Gastrocnemius medialis (tissue), 4 donors: ENCODE measurements at regions not wholly inside any gene's neighbourhood (a gene's known extent, or its start where the extent isn't known, plus 50 kb on each side); places are given as distances from the start of the nearest gene placed in this dataset.

Experiments used
- ATAC-seq, 2 donors: fragments of 150-250 bp; one replicate each; pipeline ENCODE4 v1.9.1; 2016
- DNase-seq, 2 donors: peaks; one replicate each; pipeline ENCODE4 v3.0.0-alpha.2; 2019
- H3K27ac ChIP-seq, 4 donors: fragments of 200-600 bp; sonication (generic); 1 replicate in 1 of 4; 2 replicates in 3 of 4; pipeline ENCODE4 v1.5.1; 2016 to 2018; ENCODE audit warnings: mild to moderate bottlenecking in 2 of 4, moderate library complexity in 1 of 4
- H3K27me3 ChIP-seq, 3 donors: fragments of 200-600 bp; sonication (generic) in 2 of 3; 1 replicate in 1 of 3; 2 replicates in 2 of 3; pipeline versions ENCODE4 v1.5.1 to v1.6.0; 2016 to 2019; ENCODE audit warnings: mild to moderate bottlenecking in 1 of 3, moderate library complexity in 1 of 3
- H3K36me3 ChIP-seq, 2 donors: fragments of 200-600 bp; sonication (generic) in 1 of 2; one replicate each; pipeline ENCODE4 v1.5.1; 2017 to 2018
- H3K4me1 ChIP-seq, 2 donors: fragments of 200-600 bp; sonication (generic) in 1 of 2; one replicate each; pipeline ENCODE4 v1.5.1; 2016 to 2017; ENCODE audit warnings: mild to moderate bottlenecking in 2 of 2
- H3K4me3 ChIP-seq, 4 donors: fragments of 200-600 bp; sonication (generic) in 3 of 4; 1 replicate in 1 of 4; 2 replicates in 3 of 4; pipeline ENCODE4 v1.5.1; 2016 to 2019; ENCODE audit warnings: mild to moderate bottlenecking in 2 of 4
- H3K9me3 ChIP-seq, 3 donors: fragments of 200-600 bp; sonication (generic) in 2 of 3; 1 replicate in 1 of 3; 2 replicates in 2 of 3; pipeline ENCODE4 v1.5.1; 2016 to 2019
- POLR2A ChIP-seq, 2 donors: fragments of 450-650 bp; IDR thresholded peaks; one replicate each; pipeline ENCODE4 v1.6.1; 2017; ENCODE audit warnings: antibody characterized with exemption in 2 of 2, mild to moderate bottlenecking in 2 of 2, moderate library complexity in 2 of 2
- in situ Hi-C, 4 donors: fragments of 200-750 bp; cut with MboI; loops; one replicate each; pipeline versions ENCODE4 v1.15.0 to v1.8.0; 2017; ENCODE audit warnings: low sequenced_read_pairs in 4 of 4
- intact Hi-C: fragments of 100-400 bp; cut with DNase I; formaldehyde crosslinking; loops from one replicate; pipeline ENCODE4 v1.15.1; 2023; ENCODE audit warnings: low total_unique reads
- TF ChIP-seq, protein P1 (sequence below), 5 experiments: fragments of 450-650 bp in 3 of 5; fragments of 200-600 bp in 2 of 5; sonication (generic) in 2 of 5; IDR thresholded peaks in 4 of 5; conservative IDR thresholded peaks in 1 of 5; 1 replicate in 4 of 5; 2 replicates in 1 of 5; pipeline ENCODE4 v1.5.1; 2016 to 2019; ENCODE audit warnings: antibody characterized with exemption in 5 of 5, mild to moderate bottlenecking in 3 of 5, moderate library complexity in 3 of 5

DNA sequence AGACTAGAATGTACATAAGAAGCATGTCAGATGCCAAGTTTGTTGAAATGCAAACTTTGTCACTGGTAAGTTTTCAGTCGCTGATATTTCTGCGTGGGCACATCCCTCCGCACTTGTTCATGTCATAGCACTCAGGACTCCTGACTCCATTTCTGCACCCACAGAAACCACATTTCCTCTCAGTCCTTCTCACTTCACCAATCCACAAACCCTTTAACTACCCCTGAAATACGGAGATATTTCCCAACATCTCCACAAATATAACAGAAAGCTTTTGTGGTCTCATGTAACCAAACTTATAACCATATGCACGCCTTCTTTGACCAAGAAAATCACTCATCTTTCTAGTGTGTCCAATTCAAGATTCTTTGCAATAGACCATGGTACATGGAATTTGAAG is 276.9 kb upstream of the ERBB4 start:
- Histone ChIP-seq H3K4me1 (peaks cover 0 to 17% of the 10 kb centered on the region in 2 donors), H3K36me3 (no peaks in the 10 kb centered on the region), H3K4me3 (no peak overlapping the region), H3K27ac (no peak overlapping the region), H3K9me3 (no peaks in the 10 kb centered on the region), H3K27me3 (no peaks in the 10 kb centered on the region)
- intact Hi-C loops: no loop called here
- DNase-seq (no peak), ATAC-seq (no peak)
- in situ Hi-C loops: no loop called here
- TF ChIP-seq, protein P1, sequence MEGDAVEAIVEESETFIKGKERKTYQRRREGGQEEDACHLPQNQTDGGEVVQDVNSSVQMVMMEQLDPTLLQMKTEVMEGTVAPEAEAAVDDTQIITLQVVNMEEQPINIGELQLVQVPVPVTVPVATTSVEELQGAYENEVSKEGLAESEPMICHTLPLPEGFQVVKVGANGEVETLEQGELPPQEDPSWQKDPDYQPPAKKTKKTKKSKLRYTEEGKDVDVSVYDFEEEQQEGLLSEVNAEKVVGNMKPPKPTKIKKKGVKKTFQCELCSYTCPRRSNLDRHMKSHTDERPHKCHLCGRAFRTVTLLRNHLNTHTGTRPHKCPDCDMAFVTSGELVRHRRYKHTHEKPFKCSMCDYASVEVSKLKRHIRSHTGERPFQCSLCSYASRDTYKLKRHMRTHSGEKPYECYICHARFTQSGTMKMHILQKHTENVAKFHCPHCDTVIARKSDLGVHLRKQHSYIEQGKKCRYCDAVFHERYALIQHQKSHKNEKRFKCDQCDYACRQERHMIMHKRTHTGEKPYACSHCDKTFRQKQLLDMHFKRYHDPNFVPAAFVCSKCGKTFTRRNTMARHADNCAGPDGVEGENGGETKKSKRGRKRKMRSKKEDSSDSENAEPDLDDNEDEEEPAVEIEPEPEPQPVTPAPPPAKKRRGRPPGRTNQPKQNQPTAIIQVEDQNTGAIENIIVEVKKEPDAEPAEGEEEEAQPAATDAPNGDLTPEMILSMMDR (IDR thresholded peaks at IDR 0.05 in 4 of 5, conservative IDR thresholded peaks at IDR 0.05 in 1 of 5): no peak
- TF ChIP-seq POLR2A (IDR thresholded peaks at IDR 0.05): no peak

DNA sequence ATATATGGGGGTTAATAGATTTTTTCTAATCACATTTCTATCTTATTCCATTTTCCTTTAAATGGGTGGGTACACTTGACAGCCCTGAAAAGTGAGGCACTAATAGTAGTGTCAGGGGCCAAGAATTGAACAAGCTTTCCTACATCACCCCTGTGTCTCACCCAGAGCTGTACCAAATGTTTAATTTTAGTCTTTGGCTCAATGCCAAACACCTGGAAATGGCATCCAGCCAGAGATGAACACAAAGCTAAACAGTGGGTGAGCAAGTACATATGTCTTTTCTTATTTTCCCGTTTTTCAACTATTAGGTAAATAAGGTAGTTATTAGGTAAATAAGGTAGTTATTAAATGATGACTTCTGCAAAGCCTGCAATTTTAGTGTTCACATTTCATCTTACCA is 276.3 kb upstream of the ERBB4 start:
- H3K27me3 ChIP-seq: no peaks in the 10 kb centered on the region
- no peak for TF ChIP-seq POLR2A (IDR thresholded peaks at IDR 0.05)
- TF ChIP-seq, protein P1 (IDR thresholded peaks at IDR 0.05 in 4 of 5, conservative IDR thresholded peaks at IDR 0.05 in 1 of 5): no peak
- peaks cover 0 to 17% of the 10 kb centered on the region in 2 donors for H3K4me1 ChIP-seq
- H3K27ac ChIP-seq: no peak overlapping the region
- in situ Hi-C loops (no loop called here), intact Hi-C loops (no loop called here)
- DNase-seq (no peak), ATAC-seq (no peak)
- H3K36me3 ChIP-seq: no peaks in the 10 kb centered on the region
- H3K4me3 ChIP-seq: no peak overlapping the region
- H3K9me3 ChIP-seq: no peaks in the 10 kb centered on the region

DNA sequence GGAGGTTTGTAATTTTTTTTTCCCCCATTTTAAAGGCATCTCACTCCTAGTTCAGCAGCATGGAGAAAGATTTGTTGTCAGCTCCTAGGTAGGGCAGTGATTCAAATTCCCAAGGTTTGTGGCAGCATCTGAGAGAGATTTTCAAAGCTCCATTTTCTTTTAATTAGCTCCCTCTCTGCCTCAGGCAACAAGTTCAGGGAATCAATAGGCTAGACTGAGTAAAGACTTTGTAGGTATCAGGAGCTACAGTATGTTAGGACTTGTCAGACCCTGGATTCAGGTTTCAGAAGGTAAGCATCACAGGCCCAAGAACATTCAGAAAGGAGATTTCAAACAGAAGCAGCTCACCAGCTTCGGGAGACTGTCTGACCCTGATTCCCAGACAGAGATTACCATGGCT is 273.3 kb upstream of the ERBB4 start:
- intact Hi-C loops: no loop called here
- ATAC-seq: no peak

DNA sequence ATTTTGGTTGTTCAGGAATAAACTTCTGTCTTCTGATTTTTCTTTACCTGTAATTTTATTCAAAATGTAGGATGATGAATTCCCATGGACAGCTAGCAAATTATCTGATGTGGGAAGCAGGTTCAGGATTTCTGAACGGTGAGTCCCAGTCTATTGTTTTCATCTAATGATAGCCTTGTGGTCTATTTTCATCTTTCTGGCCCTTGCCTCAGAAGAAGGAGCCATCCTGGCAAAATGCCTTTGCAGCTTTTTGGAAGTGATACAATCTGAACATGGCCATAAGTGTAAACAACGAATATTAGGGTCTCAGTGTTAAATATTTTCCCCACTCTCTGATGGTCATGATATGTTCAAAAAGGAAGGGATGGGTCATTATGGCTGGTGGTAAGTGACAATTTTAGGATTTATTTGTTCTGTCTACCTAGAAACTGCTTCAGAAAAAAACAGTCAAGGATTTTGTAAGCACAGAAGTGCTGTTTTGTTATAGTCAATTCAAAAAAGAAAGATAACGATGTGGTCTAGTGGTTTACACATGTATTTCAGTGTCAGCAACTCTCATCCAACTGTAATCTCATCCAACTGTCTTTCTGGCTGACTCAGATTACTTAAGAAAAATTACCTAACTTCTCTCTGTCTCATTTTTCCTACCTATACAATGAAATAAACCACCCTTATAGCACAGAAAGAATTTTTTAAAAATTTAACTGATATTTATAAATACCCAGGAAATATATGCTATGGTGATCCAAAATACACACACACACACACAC is 272.6 kb upstream of the ERBB4 start:
- H3K9me3 ChIP-seq: no peaks in the 10 kb centered on the region
- H3K27ac ChIP-seq: no peak overlapping the region
- H3K27me3 ChIP-seq: no peaks in the 10 kb centered on the region
- intact Hi-C loops: no loop called here
- no peak overlapping the region for H3K4me3 ChIP-seq
- no peak for TF ChIP-seq POLR2A (IDR thresholded peaks at IDR 0.05)
- TF ChIP-seq, protein P1 (IDR thresholded peaks at IDR 0.05 in 4 of 5, conservative IDR thresholded peaks at IDR 0.05 in 1 of 5): no peak
- H3K36me3 ChIP-seq: no peaks in the 10 kb centered on the region
- peaks cover 0 to 17% of the 10 kb centered on the region in 2 donors for H3K4me1 ChIP-seq
- DNase-seq (no peak), ATAC-seq (no peak)
- in situ Hi-C loops: no loop called here

More for the DNA sequence above, 273.3 kb upstream of the ERBB4 start:
- H3K36me3 ChIP-seq: no peaks in the 10 kb centered on the region
- DNase-seq: no peak
- in situ Hi-C loops: no loop called here
- H3K27ac ChIP-seq: no peak overlapping the region
- no peaks in the 10 kb centered on the region for H3K27me3 ChIP-seq
- no peak overlapping the region for H3K4me3 ChIP-seq
- TF ChIP-seq, protein P1 (IDR thresholded peaks at IDR 0.05 in 4 of 5, conservative IDR thresholded peaks at IDR 0.05 in 1 of 5): no peak
- no peak for TF ChIP-seq POLR2A (IDR thresholded peaks at IDR 0.05)
- peaks cover 0 to 17% of the 10 kb centered on the region in 2 donors for H3K4me1 ChIP-seq
- H3K9me3 ChIP-seq: no peaks in the 10 kb centered on the region
